8988T (cell line): ENCODE measurements at regions not wholly inside any gene's neighbourhood (a gene's known extent, or its start where the extent isn't known, plus 50 kb on each side); places are given as distances from the start of the nearest gene placed in this dataset.

Experiments
- DNase-seq: peaks from one replicate; pipeline ENCODE4 v3.0.0; 2011

- no peak for DNase-seq
Observed at GRCh38 chr10:4373098-4373497, 452.9 kb upstream of the AKR1E2 start.

- DNase-seq, result no peak
Observed at GRCh38 chr10:4372601-4373000, 453.4 kb upstream of the AKR1E2 start.

- DNase-seq, result no peak
Observed at GRCh38 chr10:4371691-4372295, 454.2 kb upstream of the AKR1E2 start.

GRCh38 chr10:4370376-4370775 is 455.6 kb upstream of the AKR1E2 start:
- no peak for DNase-seq

- DNase-seq, result no peak
Observed at GRCh38 chr10:4361581-4361980, 464.4 kb upstream of the AKR1E2 start.

- DNase-seq, result no peak
Observed at GRCh38 chr10:4359003-4359402, 467.0 kb upstream of the AKR1E2 start.

- no peak for DNase-seq
Observed at GRCh38 chr10:4357911-4358310, 468.1 kb upstream of the AKR1E2 start.

GRCh38 chr10:4355350-4355749 is 470.7 kb upstream of the AKR1E2 start:
- DNase-seq, result no peak

GRCh38 chr10:4354382-4354812 is 471.6 kb upstream of the AKR1E2 start:
- DNase-seq, result no peak

- no peak for DNase-seq
Observed at GRCh38 chr10:4353964-4354363, 472.0 kb upstream of the AKR1E2 start.

- DNase-seq, result no peak
Observed at GRCh38 chr10:4353059-4353655, 472.9 kb upstream of the AKR1E2 start.

- DNase-seq, result no peak
Observed at GRCh38 chr10:4352414-4352961, 473.5 kb upstream of the AKR1E2 start.

GRCh38 chr10:4351723-4352413 is 474.1 kb upstream of the AKR1E2 start:
- DNase-seq, result no peak

GRCh38 chr10:4347397-4347796 is 478.6 kb upstream of the AKR1E2 start:
- no peak for DNase-seq

GRCh38 chr10:4345877-4346646 is 479.9 kb upstream of the AKR1E2 start:
- DNase-seq, result no peak

GRCh38 chr10:4344492-4344994 is 481.5 kb upstream of the AKR1E2 start:
- DNase-seq, result no peak

GRCh38 chr10:4343873-4344272 is 482.1 kb upstream of the AKR1E2 start:
- DNase-seq, result no peak

- DNase-seq, result no peak
Observed at GRCh38 chr10:4343091-4343490, 482.9 kb upstream of the AKR1E2 start.

GRCh38 chr10:4338768-4339167 is 487.2 kb upstream of the AKR1E2 start:
- DNase-seq, result no peak

GRCh38 chr10:4337563-4337962 is 488.4 kb upstream of the AKR1E2 start:
- DNase-seq, result no peak

GRCh38 chr10:4334871-4335270 is 491.1 kb upstream of the AKR1E2 start:
- DNase-seq, result no peak

GRCh38 chr10:4334015-4334414 is 492.0 kb upstream of the AKR1E2 start:
- DNase-seq, result no peak

- DNase-seq, result no peak
Observed at GRCh38 chr10:4333459-4333894, 492.5 kb upstream of the AKR1E2 start.
